ENCODE measurements at regions not wholly inside any gene's neighbourhood (a gene's known extent, or its start where the extent isn't known, plus 50 kb on each side); places are given as distances from the start of the nearest gene placed in this dataset.

DNA sequence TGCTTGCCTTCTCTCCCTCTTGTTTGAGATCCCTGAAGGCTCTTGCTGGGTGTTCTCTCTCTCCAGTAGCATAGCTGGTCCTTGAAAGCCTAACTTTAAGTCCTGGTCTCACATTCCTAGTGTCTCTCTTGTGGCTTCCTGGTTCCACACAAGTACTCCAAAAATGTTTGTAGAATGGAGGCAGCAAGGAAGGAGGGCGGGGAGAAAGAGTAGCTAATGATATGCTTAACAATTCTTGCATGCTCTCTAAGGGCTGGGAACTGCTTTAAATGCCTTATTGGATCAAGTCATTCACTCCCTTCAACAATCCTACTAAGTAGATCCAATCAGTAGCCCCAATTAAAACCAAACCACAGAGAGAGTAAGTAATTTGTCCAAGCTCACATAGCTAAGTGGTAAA lies 357.3 kb downstream of the KLF5 start:
- Histone ChIP-seq H3K4me2 (ENCODE audit: low read length) (no peak overlapping the region), H2AFZ (ENCODE audit: low read depth, low read length) (no peak overlapping the region)

DNA sequence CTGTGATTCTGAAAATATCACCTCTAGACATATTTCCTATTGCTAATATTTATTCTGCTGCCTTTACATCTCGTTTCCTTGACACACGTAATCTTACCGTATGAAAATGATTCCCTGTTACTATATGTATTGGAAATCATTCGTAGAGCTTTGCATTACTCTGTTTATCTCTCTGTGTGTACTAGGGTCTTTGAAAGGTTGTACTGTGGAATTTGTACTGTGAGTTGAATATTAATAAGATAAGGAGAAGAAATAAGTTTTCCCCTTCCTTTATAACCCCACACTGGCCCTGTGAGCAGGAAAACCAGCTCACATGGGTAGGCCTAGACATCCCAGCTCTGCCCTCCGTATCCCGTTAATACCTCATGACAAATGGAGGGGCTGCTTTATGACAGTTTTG lies 354.9 kb downstream of the KLF5 start:
- Histone ChIP-seq H3K36me3 (ENCODE audit: insufficient read depth, low read length) (no peaks in the 10 kb centered on the region), H3K79me2 (replicated peaks; ENCODE audit: insufficient read depth, low read length) (no peaks in the 10 kb centered on the region), H4K20me1 (ENCODE audit: insufficient read depth) (no peaks in the 10 kb centered on the region), H2AFZ (ENCODE audit: low read depth, low read length) (no peak overlapping the region), H3K9me3 (ENCODE audit: low read length) (no peaks in the 10 kb centered on the region), H3K27me3 (ENCODE audit: insufficient read depth, low read depth, low read length) (no peaks in the 10 kb centered on the region), H3K9me2 (ENCODE audit: insufficient read depth, low read length) (no peaks in the 10 kb centered on the region), H3F3A (ENCODE audit: insufficient read depth, low read length, poor library complexity, severe bottlenecking) (no peaks in the 10 kb centered on the region), H3K9ac (ENCODE audit: low read length) (no peak overlapping the region), H3K4me2 (ENCODE audit: low read length) (no peak overlapping the region), H3K27ac (ENCODE audit: low read length) (no peak overlapping the region), H3K4me3 (ENCODE audit: low read length) (no peak overlapping the region)
- TF ChIP-seq POLR2AphosphoS5 (IDR thresholded peaks at IDR 0.05): no peak
- TF ChIP-seq RAD21 (conservative IDR thresholded peaks at IDR 0.05): no peak
- no peak for TF ChIP-seq EP300 (conservative IDR thresholded peaks at IDR 0.05; ENCODE audit: poor library complexity, severe bottlenecking)
- no peak for TF ChIP-seq SMC3 (conservative IDR thresholded peaks at IDR 0.05; ENCODE audit: poor library complexity)
- TF ChIP-seq, protein P1, sequence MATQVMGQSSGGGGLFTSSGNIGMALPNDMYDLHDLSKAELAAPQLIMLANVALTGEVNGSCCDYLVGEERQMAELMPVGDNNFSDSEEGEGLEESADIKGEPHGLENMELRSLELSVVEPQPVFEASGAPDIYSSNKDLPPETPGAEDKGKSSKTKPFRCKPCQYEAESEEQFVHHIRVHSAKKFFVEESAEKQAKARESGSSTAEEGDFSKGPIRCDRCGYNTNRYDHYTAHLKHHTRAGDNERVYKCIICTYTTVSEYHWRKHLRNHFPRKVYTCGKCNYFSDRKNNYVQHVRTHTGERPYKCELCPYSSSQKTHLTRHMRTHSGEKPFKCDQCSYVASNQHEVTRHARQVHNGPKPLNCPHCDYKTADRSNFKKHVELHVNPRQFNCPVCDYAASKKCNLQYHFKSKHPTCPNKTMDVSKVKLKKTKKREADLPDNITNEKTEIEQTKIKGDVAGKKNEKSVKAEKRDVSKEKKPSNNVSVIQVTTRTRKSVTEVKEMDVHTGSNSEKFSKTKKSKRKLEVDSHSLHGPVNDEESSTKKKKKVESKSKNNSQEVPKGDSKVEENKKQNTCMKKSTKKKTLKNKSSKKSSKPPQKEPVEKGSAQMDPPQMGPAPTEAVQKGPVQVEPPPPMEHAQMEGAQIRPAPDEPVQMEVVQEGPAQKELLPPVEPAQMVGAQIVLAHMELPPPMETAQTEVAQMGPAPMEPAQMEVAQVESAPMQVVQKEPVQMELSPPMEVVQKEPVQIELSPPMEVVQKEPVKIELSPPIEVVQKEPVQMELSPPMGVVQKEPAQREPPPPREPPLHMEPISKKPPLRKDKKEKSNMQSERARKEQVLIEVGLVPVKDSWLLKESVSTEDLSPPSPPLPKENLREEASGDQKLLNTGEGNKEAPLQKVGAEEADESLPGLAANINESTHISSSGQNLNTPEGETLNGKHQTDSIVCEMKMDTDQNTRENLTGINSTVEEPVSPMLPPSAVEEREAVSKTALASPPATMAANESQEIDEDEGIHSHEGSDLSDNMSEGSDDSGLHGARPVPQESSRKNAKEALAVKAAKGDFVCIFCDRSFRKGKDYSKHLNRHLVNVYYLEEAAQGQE (IDR thresholded peaks at IDR 0.05; ENCODE audit: borderline replicate concordance): no peak
- TF ChIP-seq TAF1 (IDR thresholded peaks at IDR 0.05; ENCODE audit: low read depth): no peak
- no peak for TF ChIP-seq EZH2 (IDR thresholded peaks at IDR 0.05; ENCODE audit: borderline replicate concordance, insufficient read depth, low read length, poor library complexity, severe bottlenecking)
- TF ChIP-seq MXI1 (conservative IDR thresholded peaks at IDR 0.05; ENCODE audit: poor library complexity, severe bottlenecking): no peak
- TF ChIP-seq, protein P2, sequence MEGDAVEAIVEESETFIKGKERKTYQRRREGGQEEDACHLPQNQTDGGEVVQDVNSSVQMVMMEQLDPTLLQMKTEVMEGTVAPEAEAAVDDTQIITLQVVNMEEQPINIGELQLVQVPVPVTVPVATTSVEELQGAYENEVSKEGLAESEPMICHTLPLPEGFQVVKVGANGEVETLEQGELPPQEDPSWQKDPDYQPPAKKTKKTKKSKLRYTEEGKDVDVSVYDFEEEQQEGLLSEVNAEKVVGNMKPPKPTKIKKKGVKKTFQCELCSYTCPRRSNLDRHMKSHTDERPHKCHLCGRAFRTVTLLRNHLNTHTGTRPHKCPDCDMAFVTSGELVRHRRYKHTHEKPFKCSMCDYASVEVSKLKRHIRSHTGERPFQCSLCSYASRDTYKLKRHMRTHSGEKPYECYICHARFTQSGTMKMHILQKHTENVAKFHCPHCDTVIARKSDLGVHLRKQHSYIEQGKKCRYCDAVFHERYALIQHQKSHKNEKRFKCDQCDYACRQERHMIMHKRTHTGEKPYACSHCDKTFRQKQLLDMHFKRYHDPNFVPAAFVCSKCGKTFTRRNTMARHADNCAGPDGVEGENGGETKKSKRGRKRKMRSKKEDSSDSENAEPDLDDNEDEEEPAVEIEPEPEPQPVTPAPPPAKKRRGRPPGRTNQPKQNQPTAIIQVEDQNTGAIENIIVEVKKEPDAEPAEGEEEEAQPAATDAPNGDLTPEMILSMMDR (IDR thresholded peaks at IDR 0.05; ENCODE audit: poor library complexity, severe bottlenecking): no peak

More for the DNA sequence above, 357.3 kb downstream of the KLF5 start:
- no peaks in the 10 kb centered on the region for H4K20me1 ChIP-seq (ENCODE audit: insufficient read depth)
- no peaks in the 10 kb centered on the region for H3K9me2 ChIP-seq (ENCODE audit: insufficient read depth, low read length)
- no peak for TF ChIP-seq TAF1 (IDR thresholded peaks at IDR 0.05; ENCODE audit: low read depth)
- no peak for TF ChIP-seq SMC3 (conservative IDR thresholded peaks at IDR 0.05; ENCODE audit: poor library complexity)
- no peak for TF ChIP-seq POLR2AphosphoS5 (IDR thresholded peaks at IDR 0.05)
- no peak for TF ChIP-seq EP300 (conservative IDR thresholded peaks at IDR 0.05; ENCODE audit: poor library complexity, severe bottlenecking)
- TF ChIP-seq EZH2 (IDR thresholded peaks at IDR 0.05; ENCODE audit: borderline replicate concordance, insufficient read depth, low read length, poor library complexity, severe bottlenecking): no peak
- H3F3A ChIP-seq (ENCODE audit: insufficient read depth, low read length, poor library complexity, severe bottlenecking): no peaks in the 10 kb centered on the region
- no peak overlapping the region for H3K27ac ChIP-seq (ENCODE audit: low read length)
- H3K36me3 ChIP-seq (ENCODE audit: insufficient read depth, low read length): no peaks in the 10 kb centered on the region
- H3K9me3 ChIP-seq (ENCODE audit: low read length): no peaks in the 10 kb centered on the region
- no peak overlapping the region for H3K9ac ChIP-seq (ENCODE audit: low read length)
- H3K27me3 ChIP-seq (ENCODE audit: insufficient read depth, low read depth, low read length): no peaks in the 10 kb centered on the region
- no peak overlapping the region for H3K4me3 ChIP-seq (ENCODE audit: low read length)
- no peaks in the 10 kb centered on the region for H3K79me2 ChIP-seq (replicated peaks; ENCODE audit: insufficient read depth, low read length)

All from neural cell (in vitro differentiated cells).